ENCODE measurements at regions not wholly inside any gene's neighbourhood (a gene's known extent, or its start where the extent isn't known, plus 50 kb on each side); places are given as distances from the start of the nearest gene placed in this dataset.

DNA sequence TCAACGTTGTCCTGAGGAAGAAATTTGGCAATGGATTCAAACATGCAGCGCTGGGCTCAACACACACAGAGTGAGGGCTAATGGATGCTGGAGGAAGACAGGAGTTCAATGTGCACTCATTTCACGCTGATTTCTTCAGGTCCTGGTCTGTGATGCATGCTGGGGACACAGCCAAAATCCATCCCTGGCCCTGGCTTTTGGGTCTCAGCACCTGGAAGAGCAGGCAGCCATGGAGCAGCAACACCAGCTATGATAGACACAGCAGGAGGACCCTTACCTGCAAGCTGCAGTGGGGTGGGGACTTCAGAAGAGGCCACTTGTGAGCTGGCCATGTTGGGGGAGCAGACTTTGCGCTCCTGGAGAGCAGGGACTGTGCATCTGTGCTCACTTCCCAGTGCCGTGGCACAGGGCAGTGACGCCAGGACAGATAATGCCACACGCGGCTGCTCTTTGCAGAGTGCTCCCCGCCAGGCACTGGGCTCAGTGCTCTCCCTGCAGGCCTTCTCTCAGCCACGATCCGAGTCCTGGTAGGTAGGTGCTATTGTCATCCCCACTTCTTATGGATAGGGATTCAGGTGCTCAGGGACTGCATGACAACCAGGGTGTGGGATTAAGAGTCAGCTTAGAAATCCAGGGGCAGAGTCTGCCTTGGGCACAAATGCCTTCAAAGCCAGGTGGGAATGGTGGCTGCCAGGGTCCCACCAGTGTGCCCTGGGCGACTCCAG, 138.8 kb upstream of the UNC5B start:
- DNase-seq, result no peak

DNA sequence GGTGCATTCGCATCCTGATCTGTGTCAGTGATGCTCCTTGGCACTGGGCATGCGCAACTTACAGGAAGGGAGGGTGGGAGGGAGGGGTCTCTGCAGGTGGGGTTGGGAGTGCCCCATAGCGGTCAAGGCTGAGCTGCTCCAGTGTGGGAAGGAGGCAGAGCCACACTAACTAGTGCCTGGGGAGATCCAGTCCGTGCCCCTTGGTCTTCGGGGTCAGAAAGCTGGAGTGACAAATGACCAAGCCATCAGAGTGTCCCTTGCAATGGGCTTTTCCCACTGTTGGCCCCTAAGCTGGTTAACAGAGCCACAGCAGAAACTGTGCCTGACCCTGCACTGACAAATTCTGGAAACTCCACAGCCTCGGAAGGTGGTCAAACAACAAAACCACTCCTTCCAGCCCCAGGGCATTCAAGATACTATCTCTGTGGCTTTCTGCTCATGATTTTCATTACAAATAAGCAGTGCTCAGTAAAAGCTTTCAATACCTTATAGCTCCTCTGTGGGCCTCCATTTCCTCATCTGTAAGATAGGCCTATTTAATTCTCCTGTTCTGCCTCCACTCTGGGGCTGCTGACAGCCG, 138.1 kb upstream of the UNC5B start:
- no peak for DNase-seq

DNA sequence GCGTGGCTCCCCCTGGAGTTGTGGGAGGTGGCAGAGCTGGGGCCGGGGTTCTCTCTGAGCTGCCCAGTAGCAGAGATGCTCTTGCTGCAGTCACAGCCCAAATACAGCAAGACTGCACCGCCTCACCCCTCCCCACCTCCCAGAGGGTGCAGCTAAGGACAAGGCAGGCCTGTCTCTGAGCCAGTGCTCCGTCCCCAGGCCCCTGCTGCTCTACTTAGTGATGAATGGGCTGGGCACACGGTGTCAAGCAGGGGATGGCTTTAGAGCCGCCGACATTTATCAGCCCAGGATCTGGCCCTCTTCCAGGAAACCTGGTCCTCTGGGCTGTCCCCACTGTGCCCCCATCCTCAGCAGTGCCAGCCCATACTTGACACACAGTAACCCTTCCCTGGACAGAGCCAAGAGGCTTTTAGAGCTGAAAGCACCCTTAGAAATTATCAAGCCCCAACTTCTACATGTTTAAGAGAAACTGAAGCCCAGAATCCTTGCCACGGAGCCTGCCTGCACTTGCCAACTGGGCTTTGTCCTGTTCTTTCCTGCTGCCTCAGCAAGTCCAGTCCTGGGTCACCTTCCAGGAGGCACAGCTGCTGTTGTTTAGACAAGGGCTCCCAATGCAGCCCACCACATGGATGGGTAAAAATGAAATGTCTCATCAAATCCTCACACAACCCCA, 137.1 kb upstream of the UNC5B start:
- DNase-seq, result no peak

DNA sequence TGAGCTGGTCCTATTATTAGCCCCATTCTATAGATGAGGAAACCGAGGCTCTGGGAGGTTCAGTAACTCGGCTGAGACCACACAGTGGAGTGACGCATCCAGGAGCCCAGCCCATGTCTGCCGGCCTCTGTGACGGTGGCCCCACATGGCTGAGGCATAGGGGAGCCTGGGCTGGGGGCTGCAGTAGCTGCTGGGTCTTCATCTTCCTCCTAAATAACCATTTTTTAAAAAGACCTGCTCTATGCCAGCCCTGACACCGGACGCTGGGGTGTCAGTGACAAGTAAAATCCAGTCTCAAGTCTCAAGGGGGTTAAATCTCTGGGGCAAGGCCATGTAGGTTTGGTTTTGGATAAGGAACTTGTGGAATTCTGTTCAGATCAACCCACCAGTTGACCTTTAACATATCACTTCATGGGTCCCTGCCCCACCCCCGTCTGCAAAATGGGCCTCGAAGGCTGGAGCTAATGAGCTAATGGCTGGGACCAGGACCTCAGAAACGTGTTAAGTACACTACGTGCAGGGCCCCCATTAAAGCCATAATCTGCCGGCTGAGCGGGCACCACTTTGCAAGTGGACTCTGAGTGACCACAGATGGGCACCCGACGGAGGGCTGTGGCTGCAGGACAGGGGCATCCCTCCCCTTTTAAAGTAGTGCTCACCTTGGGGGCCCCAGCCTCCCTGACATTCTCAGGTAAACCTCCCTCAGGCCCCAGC, 136.5 kb upstream of the UNC5B start:
- no peak for DNase-seq

DNA sequence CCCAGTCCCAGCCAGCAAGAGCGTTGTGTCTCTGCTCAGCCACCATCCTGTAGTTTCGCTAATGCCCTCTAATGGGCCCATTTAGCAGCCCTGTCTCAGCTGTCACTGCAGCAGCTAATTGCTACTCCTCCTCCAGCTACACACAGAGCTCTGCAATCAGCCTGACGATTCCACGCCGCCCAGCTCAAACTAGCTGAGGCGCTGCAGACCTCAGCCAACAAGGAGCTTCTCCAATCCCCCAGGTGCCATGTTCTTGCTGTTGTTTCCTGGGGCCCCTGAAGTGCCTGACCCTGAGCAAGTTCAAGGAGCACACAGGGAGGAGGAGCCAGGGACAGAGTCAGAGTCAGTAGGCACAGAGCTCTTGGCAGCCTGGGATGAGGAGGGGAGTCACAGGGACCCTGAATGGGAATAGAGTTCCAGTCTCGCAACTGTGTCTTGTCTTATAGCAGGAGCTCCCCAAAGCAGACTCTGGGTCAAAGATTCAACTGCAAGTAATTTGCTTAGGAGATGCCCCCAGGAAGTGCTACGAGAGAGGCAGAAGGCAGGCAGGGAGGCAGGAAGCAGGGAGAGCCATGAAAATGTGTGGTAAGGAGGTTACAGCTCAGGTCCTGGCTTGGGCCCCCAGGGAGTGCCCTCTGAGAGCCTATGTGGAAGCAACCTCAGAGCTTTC, 135.8 kb upstream of the UNC5B start:
- DNase-seq, result no peak

DNA sequence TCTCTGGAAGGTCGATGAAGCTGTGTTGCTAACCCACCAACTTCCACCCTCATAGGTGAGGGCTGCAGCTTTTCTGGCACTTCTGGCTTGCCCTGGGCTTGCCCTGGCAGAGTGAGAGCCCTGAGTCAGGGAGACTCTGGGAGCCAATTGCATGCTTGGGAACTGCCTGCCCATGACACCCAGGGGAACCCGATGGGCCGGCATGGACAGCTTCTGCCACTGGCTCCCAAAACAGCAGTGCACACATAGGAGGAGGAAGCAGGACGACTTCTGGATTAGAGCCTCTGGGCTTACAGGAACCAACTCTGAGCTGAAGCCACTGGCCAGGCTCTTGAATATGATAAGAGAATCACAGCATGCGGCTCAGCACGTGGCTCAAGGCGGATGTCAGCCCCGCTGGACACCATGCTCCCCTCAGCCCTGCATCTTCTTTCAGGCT, 135.2 kb upstream of the UNC5B start:
- DNase-seq, result no peak

DNA sequence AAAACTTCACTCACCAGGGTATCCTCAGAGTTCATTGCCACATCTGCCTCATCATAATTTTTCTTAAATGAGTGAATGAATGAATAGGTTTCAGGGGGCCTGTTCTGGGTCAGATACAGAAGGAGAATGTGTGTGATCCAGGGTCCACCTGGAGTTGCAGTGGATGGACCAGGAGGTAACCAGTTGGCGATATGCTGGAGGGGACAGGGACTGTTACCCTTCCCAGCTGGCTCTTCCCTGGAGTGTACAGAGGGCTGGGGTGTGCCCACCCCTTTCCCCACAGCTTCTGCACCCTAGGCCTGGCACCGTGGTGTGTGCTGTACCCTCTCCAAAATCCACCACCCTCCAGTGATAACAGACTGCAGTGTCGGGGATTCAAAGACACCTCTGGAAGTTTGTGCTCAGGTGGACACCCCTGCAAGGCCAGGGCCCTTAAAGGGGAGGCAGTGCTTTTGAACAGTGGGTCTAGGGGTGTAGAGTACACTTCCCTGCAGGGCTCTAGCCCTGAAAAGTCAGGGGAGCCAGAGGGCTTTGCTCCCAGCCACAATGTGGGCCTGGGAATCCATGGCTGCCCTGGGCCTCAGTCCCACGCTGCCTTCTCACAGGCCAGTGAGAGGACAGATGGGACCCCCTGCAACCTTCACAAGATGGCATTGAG, 134.4 kb upstream of the UNC5B start:
- no peak for DNase-seq

DNA sequence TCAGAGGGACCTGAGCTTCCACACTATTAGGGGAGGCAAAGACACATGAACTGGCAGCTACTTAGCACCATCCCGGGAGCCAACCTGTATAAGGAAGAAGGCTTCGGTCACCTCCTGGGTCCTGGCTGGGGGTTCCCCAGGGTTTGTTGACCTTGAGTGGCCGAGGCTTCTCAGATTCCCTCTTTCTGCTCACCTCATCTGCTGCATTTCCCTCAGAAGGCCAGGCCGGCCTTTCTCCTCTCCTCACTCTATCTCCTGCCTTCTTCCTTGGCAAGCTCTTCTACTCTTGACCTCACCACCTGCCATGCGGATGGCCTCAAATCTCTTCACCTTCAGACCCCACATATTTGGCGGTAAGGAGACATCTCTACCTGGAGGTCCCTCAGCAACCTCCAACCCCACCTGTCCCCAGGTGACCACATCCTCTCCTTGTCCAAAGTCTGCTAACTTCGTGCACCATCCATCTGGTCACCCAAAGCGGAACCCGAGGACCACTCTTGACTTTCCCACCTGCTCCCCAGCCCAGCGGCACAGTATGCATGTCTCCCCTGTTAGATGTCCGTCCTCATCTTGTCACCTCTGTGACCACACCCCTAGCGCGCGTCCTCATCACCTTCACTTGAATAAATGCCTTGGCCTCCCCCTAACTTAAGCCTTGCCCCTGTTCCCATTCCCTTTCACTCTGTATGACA, 133.8 kb upstream of the UNC5B start:
- DNase-seq, result no peak

DNA sequence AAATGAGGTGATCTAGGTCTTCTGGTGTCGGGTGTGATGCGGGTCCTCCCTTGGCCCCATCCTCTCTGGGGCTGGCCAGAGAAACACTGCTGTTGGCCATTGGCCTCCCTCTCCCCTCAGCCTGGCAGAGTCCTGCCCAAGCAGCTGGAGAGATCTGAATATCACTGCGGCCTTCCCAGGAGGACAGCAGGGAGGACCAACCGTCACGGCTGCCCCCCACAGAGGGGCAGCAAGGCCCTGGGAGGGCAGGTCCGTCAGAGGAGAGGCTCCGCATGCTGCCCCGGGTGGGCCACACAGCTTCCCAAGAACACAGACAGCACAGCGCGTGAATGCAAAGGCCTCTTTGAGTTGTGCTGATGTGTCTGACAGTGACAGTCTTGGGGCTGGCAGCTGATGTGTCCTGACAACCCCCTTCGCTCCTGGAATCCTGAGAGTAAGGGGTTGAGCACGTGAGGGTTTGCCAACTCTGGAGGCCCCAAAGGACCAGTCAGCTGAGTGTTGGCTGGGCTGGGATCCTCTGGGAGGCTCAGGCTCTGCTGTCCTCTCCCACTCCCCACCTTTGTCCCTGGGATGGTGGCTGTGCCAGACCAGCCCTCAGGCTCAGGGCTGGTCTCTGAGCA, 132.5 kb upstream of the UNC5B start:
- DNase-seq, result no peak

DNA sequence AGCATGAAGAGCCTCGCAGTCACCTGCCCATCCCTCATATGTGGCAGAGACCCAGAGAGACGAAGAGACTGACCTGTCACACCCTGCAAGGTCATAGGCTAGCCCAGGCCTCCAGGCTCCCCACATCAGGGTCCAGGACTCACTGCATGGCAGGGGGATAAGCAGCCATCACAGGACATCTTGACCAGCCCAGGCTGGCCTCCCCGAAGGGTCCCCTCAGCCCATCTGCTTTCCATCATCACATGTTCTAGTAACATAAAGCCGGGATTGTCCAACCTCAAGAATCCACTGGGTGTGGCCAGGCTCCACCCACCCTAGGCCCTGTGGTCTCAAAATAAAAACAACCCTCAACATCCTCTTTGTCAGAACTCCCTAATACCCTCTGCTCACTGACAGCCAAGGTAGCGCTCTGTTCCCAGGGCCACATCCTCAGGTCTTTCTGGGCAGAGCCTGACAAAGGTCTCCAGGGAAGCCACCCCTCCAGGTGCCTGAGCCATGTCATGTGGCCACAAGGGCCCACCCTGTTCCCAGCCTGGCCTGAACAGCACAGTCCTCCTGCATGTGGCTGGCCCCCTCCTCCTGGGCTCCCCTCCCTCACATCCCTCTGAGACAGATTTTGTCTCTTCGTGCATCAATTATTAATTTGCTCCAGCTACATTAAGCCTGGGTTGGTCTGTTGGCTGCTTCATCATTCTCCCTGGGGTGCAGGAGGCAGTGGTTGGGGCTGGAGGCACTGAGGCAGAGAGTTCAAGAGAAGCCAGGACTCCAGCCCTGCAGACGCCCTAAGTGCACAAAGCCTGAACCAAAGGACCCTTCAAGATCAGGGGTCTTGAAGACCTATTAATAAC, 131.8 kb upstream of the UNC5B start:
- DNase-seq, result no peak

DNA sequence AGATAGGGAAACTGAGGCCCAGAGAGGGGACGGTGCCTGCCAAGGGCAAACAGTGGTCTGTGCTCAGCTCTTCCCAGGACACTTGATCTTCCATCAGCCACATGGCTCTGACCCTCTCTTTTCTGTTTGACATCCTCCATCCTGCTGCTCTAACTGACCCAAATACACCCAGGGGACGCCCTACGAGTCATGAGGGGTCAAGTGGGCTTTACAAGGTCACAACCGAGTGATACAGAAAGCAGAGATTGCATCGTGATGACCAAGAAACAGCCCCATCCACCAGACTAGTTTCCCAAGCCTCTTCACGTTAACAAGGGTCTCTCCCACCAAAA, 131.2 kb upstream of the UNC5B start:
- no peak for DNase-seq

DNA sequence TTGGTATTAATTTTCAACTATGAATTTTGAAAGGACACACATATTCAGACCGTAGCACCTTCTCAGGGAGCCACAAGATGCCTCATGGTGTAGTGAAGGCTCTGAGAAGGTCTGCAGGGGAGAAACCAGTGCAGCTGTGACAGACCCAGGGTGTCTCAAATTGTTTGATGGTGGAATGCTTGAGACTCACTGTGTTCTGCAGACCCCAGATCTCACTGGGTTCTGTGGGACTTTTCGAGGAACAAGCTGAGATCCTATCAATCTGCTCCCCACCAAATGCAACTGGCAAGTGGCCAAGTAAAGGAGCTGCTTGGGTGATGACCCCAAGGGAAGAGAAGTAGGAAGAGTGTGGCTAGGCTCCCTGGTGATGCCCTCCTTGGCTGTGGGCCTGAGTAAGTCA, 130.5 kb upstream of the UNC5B start:
- no peak for DNase-seq

DNA sequence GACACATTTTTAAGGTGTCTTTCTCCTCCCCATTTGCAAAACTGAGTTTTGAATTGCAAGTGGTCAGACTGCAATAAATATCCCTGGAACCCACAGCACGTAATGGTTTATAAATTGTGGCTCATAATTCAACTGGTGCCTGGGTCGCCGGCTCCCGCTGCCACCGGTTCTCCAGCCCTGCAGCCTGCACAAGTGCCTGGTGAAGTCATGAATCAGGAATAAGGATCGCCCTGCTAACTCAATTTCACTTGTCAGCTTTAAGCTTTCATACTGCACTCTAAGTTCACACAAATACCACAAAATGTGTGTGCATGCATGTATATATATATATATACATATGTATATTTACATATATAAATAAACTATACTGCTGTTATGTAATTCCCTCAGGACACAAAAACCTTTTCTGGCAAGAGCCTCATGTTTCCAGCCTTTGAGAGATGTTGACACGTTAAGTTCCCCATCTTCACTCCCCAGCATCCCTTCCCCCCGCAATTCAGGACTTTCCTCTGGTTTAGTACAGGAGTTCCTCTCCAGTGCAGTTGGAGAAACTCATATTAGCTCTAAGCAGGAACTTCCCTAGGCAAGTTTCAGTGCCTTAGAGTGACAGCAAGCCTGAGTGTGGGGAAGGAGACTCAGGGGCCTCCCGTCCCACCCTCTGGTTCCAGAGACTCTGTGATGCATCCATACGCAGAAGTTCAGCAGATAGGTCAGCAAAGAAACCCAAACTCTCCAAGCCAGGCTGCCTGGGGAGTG, 129.2 kb upstream of the UNC5B start:
- no peak for DNase-seq

DNA sequence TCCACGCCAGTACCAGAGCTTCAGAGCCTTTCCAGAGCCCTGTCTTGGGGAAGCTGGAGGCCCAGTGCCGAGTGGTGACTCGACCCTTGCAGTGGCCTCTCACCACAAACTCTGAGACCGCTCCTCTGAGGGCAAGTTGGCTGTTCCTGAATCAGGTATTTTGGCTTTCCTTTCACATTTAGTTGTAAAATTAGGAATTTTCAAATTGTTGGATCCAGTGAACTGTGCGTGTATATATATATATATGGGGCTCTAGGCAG, 128.7 kb upstream of the UNC5B start:
- no peak for DNase-seq

DNA sequence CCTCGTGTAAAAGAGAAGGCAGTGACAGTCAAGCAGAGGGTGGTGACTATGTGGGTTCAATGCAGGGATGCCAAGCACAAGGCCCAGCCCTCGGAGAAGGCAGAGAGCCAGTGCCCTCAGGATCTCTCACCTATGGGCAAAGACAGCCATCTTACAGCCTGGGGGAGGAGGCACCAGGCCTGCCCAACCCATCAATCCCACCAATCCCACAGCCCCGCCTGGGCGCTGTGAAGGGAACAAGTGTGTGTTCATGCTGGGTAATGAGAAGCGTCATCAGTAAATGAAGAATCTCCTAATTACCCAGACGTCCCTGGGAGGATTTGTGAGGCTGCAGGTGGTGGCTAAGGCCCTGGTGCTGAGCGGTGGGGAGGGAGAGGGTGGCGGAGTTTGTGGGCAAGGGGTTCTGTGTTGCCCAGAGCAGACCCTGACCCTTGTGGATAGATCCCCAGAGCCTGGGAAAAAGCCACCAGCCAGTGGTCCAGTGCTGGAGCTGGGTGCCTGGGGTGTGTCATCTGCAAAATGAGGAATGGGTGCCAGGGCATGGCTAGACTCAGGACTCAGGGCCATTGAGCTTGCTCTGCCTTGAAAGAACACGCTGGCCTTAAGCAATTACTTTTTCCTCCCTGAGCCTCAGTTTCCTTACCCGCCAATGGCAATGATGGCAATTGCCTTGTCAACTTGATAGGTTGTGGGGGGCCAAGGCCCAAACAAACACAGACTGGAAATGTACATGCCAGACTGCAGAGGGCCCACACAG, 128.1 kb upstream of the UNC5B start:
- no peak for DNase-seq

DNA sequence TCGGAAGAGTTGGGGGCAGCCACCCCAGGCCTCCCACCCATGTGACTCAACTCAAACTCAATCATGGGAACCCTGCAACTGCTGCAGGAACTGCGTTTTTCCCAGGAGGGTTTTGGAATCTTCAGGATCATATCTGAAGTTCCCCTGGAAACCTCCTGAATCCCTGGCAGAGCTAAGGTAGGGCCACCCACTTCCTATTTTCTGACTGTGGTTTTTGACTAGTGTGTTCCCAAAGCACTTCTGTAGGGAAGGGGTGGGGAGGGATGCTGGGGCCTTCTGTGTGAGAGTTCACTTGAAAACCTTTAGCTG, 127.6 kb upstream of the UNC5B start:
- DNase-seq, result no peak

DNA sequence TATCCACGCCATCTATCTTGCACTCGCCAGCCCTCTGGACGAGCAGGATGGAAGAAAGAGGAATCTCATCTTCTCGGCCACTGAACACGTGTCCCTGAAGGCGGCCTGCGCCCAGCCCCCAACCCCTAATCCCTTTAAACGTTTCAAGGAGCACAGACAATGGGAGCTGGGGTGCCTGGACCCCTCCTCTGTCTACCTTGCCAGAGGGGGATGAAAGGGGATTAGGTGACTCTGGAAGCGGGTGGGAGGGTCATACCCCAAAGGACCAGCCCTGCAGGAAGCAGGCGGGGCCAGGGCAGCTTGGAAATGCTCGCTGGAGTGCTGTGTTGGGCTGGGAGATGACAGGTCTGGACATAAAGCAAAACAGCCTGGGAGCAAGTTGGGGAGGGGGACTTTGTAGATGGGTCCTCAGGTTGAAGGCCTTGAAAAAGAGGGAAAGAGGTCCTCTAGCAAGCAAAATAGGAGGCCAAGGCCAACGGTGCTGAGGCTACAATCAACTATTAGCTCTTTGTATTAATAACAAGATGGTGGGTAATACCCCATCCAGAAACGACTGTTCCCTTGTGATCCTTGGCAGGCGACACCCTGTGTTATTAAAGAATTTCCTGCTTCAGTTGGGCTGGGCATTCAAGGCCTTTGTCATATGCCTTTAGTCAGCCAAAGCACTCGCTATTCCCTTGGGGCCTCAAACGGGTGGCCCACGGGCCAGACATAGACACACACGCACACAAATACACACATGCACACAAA, 126.5 kb upstream of the UNC5B start:
- DNase-seq, result no peak

DNA sequence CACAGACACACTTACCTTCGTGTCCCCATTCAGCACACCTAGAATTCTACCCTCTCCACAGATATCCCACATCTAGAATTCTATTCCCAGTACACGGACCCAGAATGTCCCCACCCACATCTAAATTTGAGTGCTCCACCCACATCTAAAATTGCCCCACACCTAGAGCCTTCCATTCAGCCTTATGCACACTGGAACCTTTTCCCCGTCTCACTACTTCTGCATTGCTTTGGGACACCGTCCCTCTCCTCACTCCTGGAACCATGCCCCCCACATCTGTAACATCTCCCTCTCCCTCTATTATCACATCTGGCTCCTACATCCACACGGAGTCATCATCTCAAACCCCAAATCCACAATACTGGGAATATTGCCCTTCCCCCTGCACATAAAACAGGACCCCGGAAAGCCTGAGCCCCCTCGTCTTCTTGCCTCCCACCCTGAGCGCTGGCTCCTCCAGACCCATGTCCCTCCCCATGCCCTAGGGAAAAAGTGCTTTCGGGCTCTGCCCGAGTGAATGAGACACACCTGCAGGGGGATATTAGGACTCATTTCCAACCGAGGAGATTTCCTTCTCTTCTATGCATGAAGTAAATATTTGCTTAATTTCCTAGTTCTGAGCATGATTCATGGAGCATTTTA, 125.8 kb upstream of the UNC5B start:
- no peak for DNase-seq

Measured in NCI-H1694 treated with DMSO at 0.1 percent for 48 hours (cell line).